IMR-90 (cell line): ENCODE measurements at regions not wholly inside any gene's neighbourhood (a gene's known extent, or its start where the extent isn't known, plus 50 kb on each side); places are given as distances from the start of the nearest gene placed in this dataset.

Experiments used
- ATAC-seq: fragments of 200-7000 bp; cut with Tn5 transposase; 2 replicates; pipeline ENCODE4 v1.9.1; 2020; ENCODE audit warnings: low read depth, mild to moderate bottlenecking, moderate library complexity
- BruUV-seq: library from RNA; stranded (reverse); fragments of 400-500 nt; replicated peaks from 2 replicates; lab custom pipeline; 2021; lab: Mats Ljungman, UMichigan
- CTCF ChIA-PET: fragments of 300-600 bp; formaldehyde crosslinking; extraction: SDS; loops from one replicate; lab custom pipeline; 2021; ENCODE audit warnings: antibody characterized with exemption; lab: Yijun Ruan, JAX
- POLR2A ChIA-PET: fragments of 300-600 bp; sonication (Branson Sonifier 250); formaldehyde crosslinking; loops from one replicate; lab custom pipeline; 2022; ENCODE audit warnings: antibody characterized with exemption; ENCODE audit not compliant: unreplicated experiment; lab: Charles Lee
- DNase-seq: peaks from one replicate; pipeline ENCODE4 v3.0.0; 2013
- H2AFZ ChIP-seq: replicated peaks from 2 replicates; pipeline ENCODE3; 2013; ENCODE audit warnings: low read length, mild to moderate bottlenecking; ENCODE audit not compliant: poor library complexity
- H2AK5ac ChIP-seq: 2 replicates; pipeline ENCODE4 v1.6.1; 2013; ENCODE audit warnings: low read depth, low read length, inconsistent platforms
- H2AK9ac ChIP-seq: replicated peaks from 2 replicates; pipeline ENCODE3; 2013; ENCODE audit warnings: mild to moderate bottlenecking, low read depth, low read length, moderate library complexity; ENCODE audit not compliant: poor library complexity
- H2BK120ac ChIP-seq: 2 replicates; pipeline ENCODE4 v1.6.1; 2013; ENCODE audit warnings: low read depth, low read length, inconsistent platforms
- H2BK15ac ChIP-seq: 3 replicates; pipeline ENCODE4 v1.6.1; 2013; ENCODE audit warnings: low read depth, low read length, inconsistent platforms
- H2BK20ac ChIP-seq: 2 replicates; pipeline ENCODE4 v1.6.1; 2013; ENCODE audit warnings: low read depth, mild to moderate bottlenecking, inconsistent platforms, low read length, moderate library complexity
- H2BK5ac ChIP-seq: 2 replicates; pipeline ENCODE4 v1.6.1; 2013; ENCODE audit warnings: mild to moderate bottlenecking, low read depth, low read length, inconsistent platforms; ENCODE audit not compliant: poor library complexity, severe bottlenecking
- H3K14ac ChIP-seq: replicated peaks from 2 replicates; pipeline ENCODE4 v1.6.1; 2013; ENCODE audit warnings: low read depth, low read length, inconsistent platforms
- H3K18ac ChIP-seq: 2 replicates; pipeline ENCODE4 v1.6.1; 2013; ENCODE audit warnings: low read depth, low read length, control low read depth
- H3K23ac ChIP-seq: 2 replicates; pipeline ENCODE4 v1.6.1; 2013; ENCODE audit warnings: low read depth, low read length, inconsistent platforms
- H3K27ac ChIP-seq: 2 replicates; pipeline ENCODE4 v1.5.1; 2013; ENCODE audit warnings: mild to moderate bottlenecking, control low read depth, low read length; ENCODE audit not compliant: insufficient read depth
- H3K27me3 ChIP-seq: 2 replicates; pipeline ENCODE4 v1.6.1; 2013; ENCODE audit warnings: low read length; ENCODE audit not compliant: control insufficient read depth, insufficient read depth
- H3K36me3 ChIP-seq: 2 replicates; pipeline ENCODE4 v1.6.1; 2013; ENCODE audit warnings: low read length, mixed read lengths; ENCODE audit not compliant: control insufficient read depth, insufficient read depth
- H3K4ac ChIP-seq: 2 replicates; pipeline ENCODE4 v1.6.1; 2013; ENCODE audit warnings: low read depth, low read length, inconsistent platforms
- H3K4me1 ChIP-seq: 2 replicates; pipeline ENCODE4 v1.6.1; 2013; ENCODE audit warnings: low read length, mixed read lengths; ENCODE audit not compliant: control insufficient read depth, insufficient read depth
- H3K4me2 ChIP-seq: 2 replicates; pipeline ENCODE4 v1.6.1; 2013; ENCODE audit warnings: low read depth, mild to moderate bottlenecking, control low read depth, low read length, moderate library complexity
- H3K4me3 ChIP-seq: 2 replicates; pipeline ENCODE4 v1.5.1; 2013; ENCODE audit warnings: low read depth, mild to moderate bottlenecking, control low read depth, low read length, moderate library complexity; ENCODE audit not compliant: insufficient read depth
- H3K56ac ChIP-seq: 2 replicates; pipeline ENCODE4 v1.6.1; 2013; ENCODE audit warnings: low read length, inconsistent platforms; ENCODE audit not compliant: insufficient read depth; ENCODE audit errors: extremely low read depth
- H3K79me1 ChIP-seq, 2 experiments: 2 replicates each; pipeline ENCODE4 v1.6.1; 2013; ENCODE audit warnings: low read length in 2 of 2, inconsistent platforms in 1 of 2, low read depth in 1 of 2
- H3K9ac ChIP-seq: 2 replicates; pipeline ENCODE4 v1.6.1; 2013; ENCODE audit warnings: low read depth, low read length, control low read depth
- H3K9me1 ChIP-seq: 2 replicates; pipeline ENCODE4 v1.6.1; 2013; ENCODE audit warnings: low read length, inconsistent platforms; ENCODE audit not compliant: insufficient read depth
- H3K9me3 ChIP-seq: 2 replicates; pipeline ENCODE4 v1.6.1; 2013; ENCODE audit warnings: low read length; ENCODE audit not compliant: control insufficient read depth, insufficient read depth
- H4K20me1 ChIP-seq: 2 replicates; pipeline ENCODE4 v1.6.1; 2013; ENCODE audit warnings: low read length, inconsistent platforms; ENCODE audit not compliant: insufficient read depth
- H4K5ac ChIP-seq: 2 replicates; pipeline ENCODE4 v1.6.1; 2013; ENCODE audit warnings: mild to moderate bottlenecking, low read depth, low read length, control low read depth
- H4K8ac ChIP-seq, 2 experiments: 2 replicates each; pipeline ENCODE4 v1.6.1; 2013; ENCODE audit warnings: low read depth in 2 of 2, low read length in 2 of 2, control low read depth in 1 of 2, inconsistent platforms in 1 of 2
- H4K91ac ChIP-seq: 2 replicates; pipeline ENCODE4 v1.6.1; 2013; ENCODE audit warnings: low read depth, low read length, inconsistent platforms; ENCODE audit not compliant: insufficient read depth
- BHLHE40 ChIP-seq: fragments of 150-350 bp; IDR thresholded peaks from 2 replicates; pipeline ENCODE4 v1.6.1; 2016; ENCODE audit warnings: mild to moderate bottlenecking, low read depth, low read length
- CEBPB ChIP-seq: IDR thresholded peaks from 2 replicates; pipeline ENCODE4 v1.6.1; 2012; ENCODE audit warnings: low read depth, low read length, improper control_type of control experiment
- CHD1 ChIP-seq: IDR thresholded peaks from 2 replicates; pipeline ENCODE4 v1.6.1; 2012; ENCODE audit warnings: low read depth, low read length, improper control_type of control experiment
- FOS ChIP-seq: fragments of 150-350 bp; IDR thresholded peaks from 2 replicates; pipeline ENCODE4 v1.6.1; 2016; ENCODE audit warnings: low read depth, low read length
- MAFK ChIP-seq: IDR thresholded peaks from 2 replicates; pipeline ENCODE4 v1.6.1; 2012; ENCODE audit warnings: low read depth, low read length, improper control_type of control experiment
- MAZ ChIP-seq: IDR thresholded peaks from 2 replicates; pipeline ENCODE4 v1.6.1; 2012; ENCODE audit warnings: low read depth, mild to moderate bottlenecking, low read length, improper control_type of control experiment, moderate library complexity, borderline replicate concordance
- MXI1 ChIP-seq: IDR thresholded peaks from 2 replicates; pipeline ENCODE4 v1.6.1; 2012; ENCODE audit warnings: low read depth, mild to moderate bottlenecking, low read length, moderate library complexity, borderline replicate concordance
- NFE2L2 ChIP-seq: fragments of 150-350 bp; IDR thresholded peaks from 2 replicates; pipeline ENCODE4 v1.6.1; 2016; ENCODE audit warnings: low read depth, mild to moderate bottlenecking, low read length
- POLR2A ChIP-seq: IDR thresholded peaks from 2 replicates; pipeline ENCODE4 v1.6.1; 2012; ENCODE audit warnings: mild to moderate bottlenecking, low read depth, low read length
- RAD21 ChIP-seq: IDR thresholded peaks from 2 replicates; pipeline ENCODE4 v1.6.1; 2012; ENCODE audit warnings: low read length, improper control_type of control experiment
- RCOR1 ChIP-seq: IDR thresholded peaks from 2 replicates; pipeline ENCODE4 v1.6.1; 2012; ENCODE audit warnings: mild to moderate bottlenecking, low read length, improper control_type of control experiment; ENCODE audit not compliant: insufficient replicate concordance
- RFX5 ChIP-seq: IDR thresholded peaks from 2 replicates; pipeline ENCODE4 v1.8.0; 2012; ENCODE audit warnings: low read depth, mild to moderate bottlenecking, low read length, moderate library complexity
- SMC3 ChIP-seq: fragments of 150-350 bp; IDR thresholded peaks from 2 replicates; pipeline ENCODE4 v1.6.1; 2016; ENCODE audit warnings: low read depth, mild to moderate bottlenecking, antibody characterized with exemption, low read length, moderate library complexity
- WGBS, 2 experiments: methylation state at CpG; one replicate each; pipeline versions ENCODE4 v1.1.5 to v1.1.7; 2013; ENCODE audit warnings: missing lambda C conversion rate in 2 of 2; ENCODE audit not compliant: insufficient read length in 1 of 2; ENCODE audit errors: extremely low coverage in 2 of 2; 5-methylcytosine and 5-hydroxymethylcytosine counted together
- dilution Hi-C: fragments of 300-500 bp; cut with HindIII; formaldehyde crosslinking; loops from one replicate; pipeline ENCODE4 v1.14.3; 2018; ENCODE audit warnings: low sequenced_read_pairs; ENCODE audit not compliant: unreplicated experiment
- in situ Hi-C: fragments of 300-500 bp; cut with MboI; formaldehyde crosslinking; loops from 3 replicates; pipeline ENCODE4 v1.14.3; 2019; ENCODE audit warnings: low sequenced_read_pairs, inconsistent platforms, mixed read lengths
- intact Hi-C: fragments of 100-400 bp; cut with micrococcal nuclease; formaldehyde crosslinking; loops from 2 replicates; pipeline ENCODE4 v1.10.0; 2022
- TF ChIP-seq, protein P1 (sequence below): fragments of 150-350 bp; IDR thresholded peaks from 2 replicates; pipeline ENCODE4 v1.6.1; 2017; ENCODE audit warnings: mild to moderate bottlenecking, antibody characterized with exemption, low read length, low read depth
- TF ChIP-seq, protein P2 (sequence below): fragments of 150-350 bp; IDR thresholded peaks from 2 replicates; pipeline ENCODE4 v1.6.1; 2016; ENCODE audit warnings: low read depth, mild to moderate bottlenecking, low read length, moderate library complexity, borderline replicate concordance
- TF ChIP-seq, protein P3 (sequence below): conservative IDR thresholded peaks from 2 replicates; pipeline ENCODE4 v1.5.1; 2012; ENCODE audit warnings: mild to moderate bottlenecking, low read depth, low read length, improper control_type of control experiment

DNA sequence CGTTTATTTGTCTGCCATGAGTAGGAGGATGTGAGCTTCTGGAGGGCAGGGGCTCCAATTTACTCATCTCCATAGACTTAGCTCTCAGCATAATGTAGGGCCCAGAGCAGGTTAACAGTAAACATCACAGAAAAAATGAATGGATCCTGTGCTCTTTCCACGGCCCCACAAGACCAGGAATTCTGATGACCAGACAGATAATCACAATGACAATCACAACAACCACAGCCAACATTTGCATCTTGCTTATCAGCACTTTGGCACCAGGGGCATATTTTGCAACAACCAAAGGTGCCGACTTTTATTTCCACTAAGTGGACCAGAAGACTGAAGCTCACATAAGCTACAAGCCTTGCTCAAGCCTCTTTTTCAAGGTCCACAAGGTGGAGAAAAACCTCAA, 68.9 kb upstream of the ANKRD34C start:
- no peak overlapping the region for H2BK120ac ChIP-seq

More for the DNA sequence above, 68.9 kb upstream of the ANKRD34C start:
- no peak for ATAC-seq
- in situ Hi-C loops: no loop called here
- dilution Hi-C loops: no loop called here
- Histone ChIP-seq H3K4me1 (no peaks in the 10 kb centered on the region), H4K91ac (no peak overlapping the region), H3K36me3 (no peaks in the 10 kb centered on the region), H3K9me3 (no peaks in the 10 kb centered on the region; the same call in 1 of the 2 replicates), H3K9ac (no peak overlapping the region), H3K23ac (no peak overlapping the region), H3K27ac (no peak overlapping the region), H3K56ac (no peak overlapping the region), H3K79me1 (no peaks in the 10 kb centered on the region), H3K4ac (no peak overlapping the region), H4K8ac (no peak overlapping the region), H2BK15ac (no peak overlapping the region), H2AFZ (no peak overlapping the region), H4K20me1 (no peaks in the 10 kb centered on the region), H2BK5ac (no peak overlapping the region), H2BK20ac (no peak overlapping the region), H3K27me3 (peaks cover 10% of the 10 kb centered on the region), H3K4me2 (no peak overlapping the region), H4K5ac (no peak overlapping the region), H3K9me1 (no peaks in the 10 kb centered on the region), H3K14ac (no peak overlapping the region), H3K4me3 (no peak overlapping the region), H2AK5ac (no peak overlapping the region), H3K18ac (no peak overlapping the region), H2AK9ac (no peak overlapping the region)
- TF ChIP-seq CEBPB (no peak), POLR2A (no peak), MAZ (no peak), SMC3 (no peak), RAD21 (no peak), NFE2L2 (no peak), CHD1 (no peak), MAFK (no peak), RFX5 (no peak), RCOR1 (no peak), BHLHE40 (no peak), FOS (no peak), MXI1 (no peak)
- TF ChIP-seq, protein P1, sequence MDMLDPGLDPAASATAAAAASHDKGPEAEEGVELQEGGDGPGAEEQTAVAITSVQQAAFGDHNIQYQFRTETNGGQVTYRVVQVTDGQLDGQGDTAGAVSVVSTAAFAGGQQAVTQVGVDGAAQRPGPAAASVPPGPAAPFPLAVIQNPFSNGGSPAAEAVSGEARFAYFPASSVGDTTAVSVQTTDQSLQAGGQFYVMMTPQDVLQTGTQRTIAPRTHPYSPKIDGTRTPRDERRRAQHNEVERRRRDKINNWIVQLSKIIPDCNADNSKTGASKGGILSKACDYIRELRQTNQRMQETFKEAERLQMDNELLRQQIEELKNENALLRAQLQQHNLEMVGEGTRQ: no peak
- TF ChIP-seq, protein P2, sequence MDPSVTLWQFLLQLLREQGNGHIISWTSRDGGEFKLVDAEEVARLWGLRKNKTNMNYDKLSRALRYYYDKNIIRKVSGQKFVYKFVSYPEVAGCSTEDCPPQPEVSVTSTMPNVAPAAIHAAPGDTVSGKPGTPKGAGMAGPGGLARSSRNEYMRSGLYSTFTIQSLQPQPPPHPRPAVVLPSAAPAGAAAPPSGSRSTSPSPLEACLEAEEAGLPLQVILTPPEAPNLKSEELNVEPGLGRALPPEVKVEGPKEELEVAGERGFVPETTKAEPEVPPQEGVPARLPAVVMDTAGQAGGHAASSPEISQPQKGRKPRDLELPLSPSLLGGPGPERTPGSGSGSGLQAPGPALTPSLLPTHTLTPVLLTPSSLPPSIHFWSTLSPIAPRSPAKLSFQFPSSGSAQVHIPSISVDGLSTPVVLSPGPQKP: no peak
- TF ChIP-seq, protein P3, sequence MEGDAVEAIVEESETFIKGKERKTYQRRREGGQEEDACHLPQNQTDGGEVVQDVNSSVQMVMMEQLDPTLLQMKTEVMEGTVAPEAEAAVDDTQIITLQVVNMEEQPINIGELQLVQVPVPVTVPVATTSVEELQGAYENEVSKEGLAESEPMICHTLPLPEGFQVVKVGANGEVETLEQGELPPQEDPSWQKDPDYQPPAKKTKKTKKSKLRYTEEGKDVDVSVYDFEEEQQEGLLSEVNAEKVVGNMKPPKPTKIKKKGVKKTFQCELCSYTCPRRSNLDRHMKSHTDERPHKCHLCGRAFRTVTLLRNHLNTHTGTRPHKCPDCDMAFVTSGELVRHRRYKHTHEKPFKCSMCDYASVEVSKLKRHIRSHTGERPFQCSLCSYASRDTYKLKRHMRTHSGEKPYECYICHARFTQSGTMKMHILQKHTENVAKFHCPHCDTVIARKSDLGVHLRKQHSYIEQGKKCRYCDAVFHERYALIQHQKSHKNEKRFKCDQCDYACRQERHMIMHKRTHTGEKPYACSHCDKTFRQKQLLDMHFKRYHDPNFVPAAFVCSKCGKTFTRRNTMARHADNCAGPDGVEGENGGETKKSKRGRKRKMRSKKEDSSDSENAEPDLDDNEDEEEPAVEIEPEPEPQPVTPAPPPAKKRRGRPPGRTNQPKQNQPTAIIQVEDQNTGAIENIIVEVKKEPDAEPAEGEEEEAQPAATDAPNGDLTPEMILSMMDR: no peak
- BruUV-seq: no TSS peak
- CTCF ChIA-PET: no interaction called here
- intact Hi-C loops: no loop called here
- no peak for DNase-seq
- POLR2A ChIA-PET: no interaction called here
- WGBS, 2 experiments: 33% methylated on average over 2 of the region's 3 CpGs; no CpG with 5 or more reads in 1 of the 2 experiments
